H1 (cell line): ENCODE measurements at regions not wholly inside any gene's neighbourhood (a gene's known extent, or its start where the extent isn't known, plus 50 kb on each side); places are given as distances from the start of the nearest gene placed in this dataset.

Experiments used
- CTCF ChIA-PET: fragments of 300-600 bp; sonication (Branson Sonifier 250); formaldehyde crosslinking; loops from one replicate; lab custom pipeline; 2021; ENCODE audit not compliant: partially characterized antibody; lab: Charles Lee
- POLR2A ChIA-PET: fragments of 300-600 bp; sonication (Branson Sonifier 250); formaldehyde crosslinking; loops from one replicate; lab custom pipeline; 2021; ENCODE audit warnings: inconsistent platforms; ENCODE audit not compliant: partially characterized antibody; lab: Charles Lee
- DNase-seq, 2 experiments: peaks; one replicate each; pipeline versions ENCODE4 v3.0.0 to v3.0.0-alpha.2; 2010 to 2022; ENCODE audit warnings: low spot score in 2 of 2, low read depth in 1 of 2, mixed read lengths in 1 of 2
- FAIRE-seq: peaks from 2 replicates; lab custom pipeline; 2011; peaks lifted over from hg19 to GRCh38; lab: Jason Lieb, UNC
- H2AFZ ChIP-seq: 2 replicates; pipeline ENCODE4 v1.8.1; 2012; ENCODE audit warnings: low read length, inconsistent platforms
- H2AK5ac ChIP-seq: 2 replicates; pipeline ENCODE4 v1.6.1; 2013; ENCODE audit warnings: low read depth, low read length
- H2BK120ac ChIP-seq: replicated peaks from 2 replicates; pipeline ENCODE3; 2013; ENCODE audit warnings: low read depth, low read length, inconsistent platforms
- H2BK12ac ChIP-seq: 2 replicates; pipeline ENCODE4 v1.6.1; 2013; ENCODE audit warnings: low read depth, low read length
- H2BK15ac ChIP-seq: 2 replicates; pipeline ENCODE4 v1.6.1; 2013; ENCODE audit warnings: low read length
- H2BK20ac ChIP-seq: 2 replicates; pipeline ENCODE4 v1.6.1; 2013; ENCODE audit warnings: low read length
- H2BK5ac ChIP-seq: 2 replicates; pipeline ENCODE4 v1.6.1; 2013; ENCODE audit warnings: low read depth, low read length
- H3K14ac ChIP-seq: 2 replicates; pipeline ENCODE4 v1.6.1; 2013; ENCODE audit warnings: inconsistent platforms; ENCODE audit not compliant: insufficient read length
- H3K18ac ChIP-seq: 2 replicates; pipeline ENCODE4 v1.6.1; 2013; ENCODE audit warnings: low read length; ENCODE audit errors: extremely low read depth
- H3K23ac ChIP-seq: 2 replicates; pipeline ENCODE4 v1.6.1; 2013; ENCODE audit warnings: inconsistent platforms; ENCODE audit not compliant: insufficient read length
- H3K23me2 ChIP-seq: 2 replicates; pipeline ENCODE4 v1.6.1; 2013; ENCODE audit warnings: low read depth, low read length
- H3K27ac ChIP-seq: 2 replicates; pipeline ENCODE4 v1.6.1; 2011; ENCODE audit warnings: low read depth, low read length, inconsistent platforms
- H3K27me3 ChIP-seq, 4 experiments: replicated peaks in 1 of 4; 1 replicate in 1 of 4; 2 replicates in 3 of 4; pipeline versions ENCODE4 v1.6.1 to v1.8.1; 2011 to 2013; ENCODE audit warnings: low read length in 3 of 4, mild to moderate bottlenecking in 3 of 4, inconsistent platforms in 2 of 4, mixed read lengths in 2 of 4, moderate library complexity in 1 of 4; ENCODE audit not compliant: control insufficient read depth in 3 of 4, insufficient read depth in 3 of 4; ENCODE audit errors: extremely low read depth in 1 of 4
- H3K36me3 ChIP-seq, 4 experiments: 2 replicates each; pipeline versions ENCODE4 v1.6.1 to v1.8.1; 2011 to 2013; ENCODE audit warnings: mild to moderate bottlenecking in 4 of 4, low read length in 3 of 4, moderate library complexity in 2 of 4, control low read depth in 1 of 4, inconsistent platforms in 1 of 4; ENCODE audit not compliant: insufficient read depth in 4 of 4, control insufficient read depth in 2 of 4
- H3K4ac ChIP-seq: replicated peaks from 2 replicates; pipeline ENCODE3; 2013; ENCODE audit warnings: low read length, low read depth, mixed read lengths, inconsistent platforms; ENCODE audit not compliant: insufficient read length
- H3K4me1 ChIP-seq, 4 experiments: replicated peaks in 1 of 4; 1 replicate in 1 of 4; 2 replicates in 3 of 4; pipeline versions ENCODE4 v1.6.1 to v1.8.1; 2011 to 2013; ENCODE audit warnings: low read length in 3 of 4, inconsistent platforms in 2 of 4, mixed read lengths in 1 of 4; ENCODE audit not compliant: insufficient read depth in 4 of 4, control insufficient read depth in 3 of 4
- H3K4me2 ChIP-seq, 2 experiments: 2 replicates each; pipeline versions ENCODE4 v1.6.1 to v1.8.1; 2011 to 2013; ENCODE audit warnings: low read depth in 2 of 2, low read length in 2 of 2, control low read depth in 1 of 2, inconsistent platforms in 1 of 2, mild to moderate bottlenecking in 1 of 2; ENCODE audit not compliant: insufficient read depth in 1 of 2
- H3K4me3 ChIP-seq, 4 experiments: fragments of 200-600, 300-600 bp in 1 of 4; sonication (generic), shearing (Covaris generic), sonication (Bioruptor Twin) in 1 of 4; 2 replicates each; pipeline versions ENCODE4 v1.5.1 to v1.8.1; 2011 to 2016; ENCODE audit warnings: low read length in 4 of 4, low read depth in 3 of 4, control low read depth in 2 of 4, inconsistent platforms in 2 of 4, mild to moderate bottlenecking in 2 of 4, mixed read lengths in 1 of 4, moderate library complexity in 1 of 4; ENCODE audit not compliant: insufficient read depth in 2 of 4; ENCODE audit errors: extremely low read depth in 1 of 4
- H3K56ac ChIP-seq: replicated peaks from 2 replicates; pipeline ENCODE3; 2013; ENCODE audit warnings: low read depth, mild to moderate bottlenecking, mixed read lengths, low read length, inconsistent platforms; ENCODE audit not compliant: insufficient read length
- H3K79me1 ChIP-seq: 2 replicates; pipeline ENCODE4 v1.6.1; 2013; ENCODE audit warnings: low read depth, low read length, control low read depth
- H3K79me2 ChIP-seq, 2 experiments: 2 replicates each; pipeline versions ENCODE4 v1.6.1 to v1.8.1; 2012 to 2013; ENCODE audit warnings: low read length in 2 of 2, mild to moderate bottlenecking in 2 of 2, inconsistent platforms in 1 of 2; ENCODE audit not compliant: insufficient read depth in 2 of 2, control insufficient read depth in 1 of 2
- H3K9ac ChIP-seq, 4 experiments: replicated peaks in 1 of 4; 1 replicate in 1 of 4; 2 replicates in 3 of 4; pipeline versions ENCODE4 v1.6.1 to v1.8.1; 2011 to 2013; ENCODE audit warnings: low read depth in 3 of 4, low read length in 3 of 4, control low read depth in 2 of 4, mild to moderate bottlenecking in 2 of 4, moderate library complexity in 2 of 4, inconsistent platforms in 1 of 4; ENCODE audit errors: extremely low read depth in 1 of 4
- H3K9me3 ChIP-seq, 2 experiments: 2 replicates each; pipeline versions ENCODE4 v1.6.1 to v1.8.1; 2012 to 2013; ENCODE audit warnings: mild to moderate bottlenecking in 2 of 2, moderate library complexity in 2 of 2, control low read depth in 1 of 2, inconsistent platforms in 1 of 2, low read depth in 1 of 2, low read length in 1 of 2, mixed read lengths in 1 of 2; ENCODE audit not compliant: insufficient read depth in 2 of 2
- H4K20me1 ChIP-seq, 2 experiments: replicated peaks in 1 of 2; 2 replicates each; pipeline versions ENCODE3 to v1.8.1; 2011 to 2013; ENCODE audit warnings: inconsistent platforms in 2 of 2, low read length in 2 of 2, mild to moderate bottlenecking in 1 of 2; ENCODE audit not compliant: insufficient read depth in 2 of 2, control insufficient read depth in 1 of 2
- H4K5ac ChIP-seq: 2 replicates; pipeline ENCODE4 v1.6.1; 2013; ENCODE audit warnings: low read length, low read depth, mixed read lengths, inconsistent platforms; ENCODE audit not compliant: insufficient read length
- H4K8ac ChIP-seq: 2 replicates; pipeline ENCODE4 v1.8.0; 2013; ENCODE audit warnings: mild to moderate bottlenecking, moderate library complexity, low read length, inconsistent platforms; ENCODE audit not compliant: insufficient read depth; ENCODE audit errors: extremely low read depth
- H4K91ac ChIP-seq: replicated peaks from 2 replicates; pipeline ENCODE3; 2013; ENCODE audit warnings: low read length, mixed read lengths, inconsistent platforms; ENCODE audit not compliant: insufficient read length
- CEBPB ChIP-seq: IDR thresholded peaks from 2 replicates; pipeline ENCODE4 v1.6.1; 2012; ENCODE audit warnings: low read depth, low read length
- EZH2 ChIP-seq: fragments of 200-600 bp; sonication (generic); IDR thresholded peaks from 2 replicates; pipeline ENCODE4 v1.7.1; 2012; ENCODE audit warnings: low read depth, mild to moderate bottlenecking, moderate library complexity, low read length, inconsistent platforms; ENCODE audit not compliant: severe bottlenecking
- RFX5 ChIP-seq: IDR thresholded peaks from 2 replicates; pipeline ENCODE4 v1.6.1; 2011; ENCODE audit warnings: low read depth, low read length, improper control_type of control experiment, borderline replicate concordance
- RNF2 ChIP-seq: fragments of 200-900, 300-1000 bp; sonication (generic); IDR thresholded peaks from 2 replicates; pipeline ENCODE4 v1.7.1; 2016; ENCODE audit warnings: borderline replicate concordance, low read depth, mild to moderate bottlenecking, antibody characterized with exemption, low read length; ENCODE audit not compliant: poor library complexity, severe bottlenecking; ENCODE audit errors: missing control alignments
- SIX5 ChIP-seq: IDR thresholded peaks from 2 replicates; pipeline ENCODE4 v1.6.1; 2011; ENCODE audit warnings: mild to moderate bottlenecking, low read depth, low read length
- WGBS, 2 experiments: shearing (Covaris generic) in 1 of 2; methylation state at CpG; one replicate each; pipeline versions ENCODE4 v1.1.6 to v1.1.7; 2013 to 2015; ENCODE audit warnings: low lambda C conversion rate in 2 of 2, mixed read lengths in 2 of 2, inconsistent platforms in 1 of 2, low coverage in 1 of 2, missing lambda C conversion rate in 1 of 2; ENCODE audit not compliant: insufficient replicate concordance in 2 of 2, insufficient coverage in 1 of 2, insufficient read length in 1 of 2; ENCODE audit errors: extremely low coverage in 1 of 2, missing lambda C conversion rate in 1 of 2; 5-methylcytosine and 5-hydroxymethylcytosine counted together

DNA sequence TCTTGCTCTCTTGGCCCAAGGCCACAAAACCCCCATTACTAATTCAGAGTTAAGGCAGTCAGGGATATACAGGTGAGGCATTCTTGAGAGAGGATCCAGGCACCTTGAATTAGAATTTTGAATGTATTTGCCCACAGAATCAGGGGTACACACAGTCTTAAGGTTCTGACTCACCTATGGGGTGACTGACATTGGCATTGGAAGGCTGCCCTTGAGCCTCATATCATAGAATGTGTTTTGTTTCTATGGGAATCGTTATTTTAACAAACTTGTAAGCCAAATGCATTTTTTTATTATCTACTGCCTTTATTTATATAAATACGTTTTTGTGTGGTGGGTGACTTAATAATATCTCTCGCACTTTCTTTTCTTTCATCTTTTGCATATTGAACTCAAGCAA is 218.6 kb upstream of the CITED2 start:
- Histone ChIP-seq H3K79me2 (no peaks in the 10 kb centered on the region), H3K56ac (no peak overlapping the region), H3K79me1 (no peaks in the 10 kb centered on the region), H3K18ac (no peak overlapping the region), H3K4me1 (no peaks in the 10 kb centered on the region; a peak in 1 of 7 replicates), H2BK20ac (no peak overlapping the region), H2BK5ac (no peak overlapping the region), H3K4me2 (no peak overlapping the region), H3K4me3 (no peak overlapping the region), H2AFZ (no peak overlapping the region), H3K27ac (no peak overlapping the region), H2BK120ac (no peak overlapping the region), H4K5ac (no peak overlapping the region), H4K20me1 (no peaks in the 10 kb centered on the region), H3K4ac (no peak overlapping the region), H3K9ac (no peak overlapping the region), H3K23ac (no peak overlapping the region), H3K27me3 (no peaks in the 10 kb centered on the region), H4K8ac (no peak overlapping the region), H3K36me3 (no peaks in the 10 kb centered on the region), H3K23me2 (no peaks in the 10 kb centered on the region), H2AK5ac (no peak overlapping the region), H2BK12ac (no peak overlapping the region), H4K91ac (no peak overlapping the region), H3K9me3 (no peaks in the 10 kb centered on the region), H2BK15ac (no peak overlapping the region), H3K14ac (no peak overlapping the region)
- ChIA-PET CTCF (interaction anchor here (0.5 kb wide), 1 partner anchor 128 kb away, joined by 3 read pairs; no protein-coding TSS in a partner anchor), POLR2A (no interaction called here)
- no peak for TF ChIP-seq SIX5
- TF ChIP-seq RFX5, result no peak
- TF ChIP-seq RNF2, result no peak
- no peak for TF ChIP-seq CEBPB
- no peak for TF ChIP-seq EZH2
- no peak for DNase-seq
- no peak for FAIRE-seq
- 91% methylated on average over 3 of the region's 3 CpGs; no CpG with 5 or more reads in 1 of the 2 experiments for WGBS, 2 experiments
